ENCODE measurements at regions not wholly inside any gene's neighbourhood (a gene's known extent, or its start where the extent isn't known, plus 50 kb on each side); places are given as distances from the start of the nearest gene placed in this dataset.
"Not testable (repeated sequence)": the region's sequence is repeated elsewhere in the genome, so short reads cannot be mapped to it uniquely, and the experiment has no call there.

GRCh38 chr6:51474022-51474975, 613.1 kb downstream of the PKHD1 start:
- Histone ChIP-seq H3K4me3 (no peak overlapping the region), H3K27me3 (replicated peaks; ENCODE audit: insufficient read depth) (no peaks in the 10 kb centered on the region), H3K36me3 (no peaks in the 10 kb centered on the region), H3K4me1 (replicated peaks) (no peaks in the 10 kb centered on the region), H3K9me3 (no peaks in the 10 kb centered on the region), H3K27ac (peak overlapping the region in 1 of 2 donors; percentile 3)
- 14% methylated on average over 9 of the region's 9 CpGs for WGBS
- DNase-seq (ENCODE audit: low spot score), result peak; percentile 59
- peak; percentile 43 for TF ChIP-seq POLR2AphosphoS5 (IDR thresholded peaks at IDR 0.05)
- no peak for TF ChIP-seq POLR2A (IDR thresholded peaks at IDR 0.05)
- intact Hi-C loops (cut with DNase I), result no loop called here

GRCh38 chr6:51477711-51478311, 609.6 kb downstream of the PKHD1 start:
- Histone ChIP-seq H3K36me3 (no peaks in the 10 kb centered on the region), H3K4me1 (replicated peaks) (no peaks in the 10 kb centered on the region), H3K27ac (no peak overlapping the region), H3K9me3 (no peaks in the 10 kb centered on the region), H3K4me3 (no peak overlapping the region), H3K27me3 (replicated peaks; ENCODE audit: insufficient read depth) (no peaks in the 10 kb centered on the region)
- 66% methylated on average over 8 of the region's 8 CpGs for WGBS
- DNase-seq (ENCODE audit: low spot score), result no peak
- TF ChIP-seq POLR2AphosphoS5 (IDR thresholded peaks at IDR 0.05) (no peak), POLR2A (IDR thresholded peaks at IDR 0.05) (no peak)
- TF ChIP-seq, protein P1, sequence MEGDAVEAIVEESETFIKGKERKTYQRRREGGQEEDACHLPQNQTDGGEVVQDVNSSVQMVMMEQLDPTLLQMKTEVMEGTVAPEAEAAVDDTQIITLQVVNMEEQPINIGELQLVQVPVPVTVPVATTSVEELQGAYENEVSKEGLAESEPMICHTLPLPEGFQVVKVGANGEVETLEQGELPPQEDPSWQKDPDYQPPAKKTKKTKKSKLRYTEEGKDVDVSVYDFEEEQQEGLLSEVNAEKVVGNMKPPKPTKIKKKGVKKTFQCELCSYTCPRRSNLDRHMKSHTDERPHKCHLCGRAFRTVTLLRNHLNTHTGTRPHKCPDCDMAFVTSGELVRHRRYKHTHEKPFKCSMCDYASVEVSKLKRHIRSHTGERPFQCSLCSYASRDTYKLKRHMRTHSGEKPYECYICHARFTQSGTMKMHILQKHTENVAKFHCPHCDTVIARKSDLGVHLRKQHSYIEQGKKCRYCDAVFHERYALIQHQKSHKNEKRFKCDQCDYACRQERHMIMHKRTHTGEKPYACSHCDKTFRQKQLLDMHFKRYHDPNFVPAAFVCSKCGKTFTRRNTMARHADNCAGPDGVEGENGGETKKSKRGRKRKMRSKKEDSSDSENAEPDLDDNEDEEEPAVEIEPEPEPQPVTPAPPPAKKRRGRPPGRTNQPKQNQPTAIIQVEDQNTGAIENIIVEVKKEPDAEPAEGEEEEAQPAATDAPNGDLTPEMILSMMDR (IDR thresholded peaks at IDR 0.05), result no peak
- intact Hi-C loops (cut with DNase I), result no loop called here

DNA sequence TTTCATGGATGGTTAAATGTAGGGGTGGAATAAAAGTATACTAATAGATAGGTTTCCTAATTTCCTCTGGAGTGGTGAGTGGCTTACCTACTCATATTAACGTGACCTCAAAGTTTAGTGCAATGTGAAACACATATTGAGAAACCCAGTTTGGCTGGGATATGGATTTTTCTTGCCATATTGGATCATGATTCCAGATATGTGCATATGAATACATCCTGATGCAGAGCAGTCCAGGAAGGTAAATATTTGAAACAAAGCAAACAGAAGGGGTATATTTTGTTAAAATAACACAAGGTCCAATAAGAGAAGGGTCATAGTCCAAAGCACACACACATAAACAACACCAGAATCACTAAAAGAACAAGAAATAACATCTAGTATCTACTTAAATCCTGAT, 608.1 kb downstream of the PKHD1 start:
- Histone ChIP-seq H3K4me1 (replicated peaks) (no peaks in the 10 kb centered on the region), H3K4me3 (no peak overlapping the region), H3K27me3 (replicated peaks; ENCODE audit: insufficient read depth) (no peaks in the 10 kb centered on the region), H3K27ac (no peak overlapping the region), H3K9me3 (no peaks in the 10 kb centered on the region), H3K36me3 (no peaks in the 10 kb centered on the region)
- peak; percentile 38 for TF ChIP-seq POLR2AphosphoS5 (IDR thresholded peaks at IDR 0.05)
- TF ChIP-seq, protein P1 (IDR thresholded peaks at IDR 0.05), result no peak
- no peak for TF ChIP-seq POLR2A (IDR thresholded peaks at IDR 0.05)
- intact Hi-C loops (cut with DNase I), result no loop called here
- 33% methylated on average over 1 of the region's 1 CpG for WGBS
- DNase-seq (ENCODE audit: low spot score), result no peak

DNA sequence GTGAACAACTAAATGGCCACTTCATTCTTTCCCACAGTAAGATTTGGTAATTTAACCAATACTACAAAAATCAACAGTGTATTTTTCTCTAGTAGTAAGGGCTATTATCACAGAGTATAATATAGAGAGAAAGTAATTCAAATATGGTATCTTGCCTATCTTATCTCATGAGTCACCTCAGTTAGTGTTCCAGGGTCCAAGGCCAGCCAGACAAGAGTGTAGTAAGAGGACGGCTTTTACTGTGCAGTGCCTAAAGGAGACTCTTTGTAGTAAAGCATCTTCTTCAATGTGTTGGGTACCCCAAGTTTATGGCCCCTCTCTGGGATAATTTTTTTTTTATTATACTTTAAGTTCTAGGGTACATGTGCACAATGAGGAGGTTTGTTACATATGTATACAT, 607.4 kb downstream of the PKHD1 start:
- no peaks in the 10 kb centered on the region for H3K36me3 ChIP-seq
- intact Hi-C loops (cut with DNase I), result no loop called here
- H3K9me3 ChIP-seq, result no peaks in the 10 kb centered on the region
- 92% methylated on average over 1 of the region's 1 CpG for WGBS
- no peak overlapping the region for H3K27ac ChIP-seq
- no peak overlapping the region for H3K4me3 ChIP-seq
- TF ChIP-seq POLR2A (IDR thresholded peaks at IDR 0.05) (no peak), POLR2AphosphoS5 (IDR thresholded peaks at IDR 0.05) (no peak)
- TF ChIP-seq, protein P1 (IDR thresholded peaks at IDR 0.05), result no peak
- DNase-seq (ENCODE audit: low spot score), result no peak
- no peaks in the 10 kb centered on the region for H3K27me3 ChIP-seq (replicated peaks; ENCODE audit: insufficient read depth)
- H3K4me1 ChIP-seq (replicated peaks), result no peaks in the 10 kb centered on the region

DNA sequence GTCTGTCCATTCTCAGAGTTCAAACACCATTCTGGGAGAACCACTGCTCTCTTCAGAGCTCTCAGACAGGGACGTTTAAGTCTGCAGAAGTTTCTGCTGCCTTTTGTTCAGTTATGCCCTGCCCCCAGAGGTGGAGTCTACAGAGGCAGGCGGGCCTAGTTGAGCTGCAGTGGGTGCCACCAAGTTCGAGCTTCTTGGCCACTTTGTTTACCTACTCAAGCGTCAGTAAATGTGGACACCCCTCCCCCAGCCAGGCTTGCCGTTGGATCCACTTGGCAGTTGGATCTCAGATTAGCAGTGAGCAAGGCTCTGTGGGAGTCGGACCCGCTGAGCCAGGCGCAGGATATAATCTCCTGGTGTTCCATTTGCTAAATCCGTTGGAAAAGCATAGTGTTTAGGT, 601.5 kb downstream of the PKHD1 start:
- H3K27ac ChIP-seq; H3K4me3 ChIP-seq; H3K9me3 ChIP-seq; H3K27me3 ChIP-seq (replicated peaks; ENCODE audit: insufficient read depth); DNase-seq (ENCODE audit: low spot score); H3K4me1 ChIP-seq (replicated peaks); H3K36me3 ChIP-seq; intact Hi-C loops (cut with DNase I): not testable (repeated sequence)
- 91% methylated on average over 9 of the region's 9 CpGs for WGBS

Measured in prostate gland (tissue), 2 donors.